SH-SY5Y (cell line): ENCODE measurements at regions not wholly inside any gene's neighbourhood (a gene's known extent, or its start where the extent isn't known, plus 50 kb on each side); places are given as distances from the start of the nearest gene placed in this dataset.

Experiments used
- GATA2 ChIP-seq: IDR thresholded peaks from 2 replicates; pipeline ENCODE4 v1.6.1; 2011; ENCODE audit warnings: mild to moderate bottlenecking, low read depth, low read length
- GATA3 ChIP-seq: IDR thresholded peaks from 2 replicates; pipeline ENCODE4 v1.6.1; 2011; ENCODE audit warnings: low read depth, mild to moderate bottlenecking, low read length, moderate library complexity

GRCh38 chr5:53814819-53815218 lies 254.4 kb downstream of the NDUFS4 start:
- no peak for TF ChIP-seq GATA3
- no peak for TF ChIP-seq GATA2
